CD14-positive monocyte (primary cell): ENCODE measurements at regions not wholly inside any gene's neighbourhood (a gene's known extent, or its start where the extent isn't known, plus 50 kb on each side); places are given as distances from the start of the nearest gene placed in this dataset.
A peak's percentile ranks its signal among the peaks of the same experiment; 100 is the strongest.

Experiments used
- DNase-seq, 3 donors: peaks; one replicate each; pipeline ENCODE4 v3.0.0-alpha.2; 2011 to 2022
- H2AFZ ChIP-seq: 2 replicates; pipeline ENCODE4 v1.6.0; 2012; ENCODE audit warnings: mild to moderate bottlenecking, low read depth, low read length, inconsistent platforms; ENCODE audit not compliant: insufficient read depth, poor library complexity, severe bottlenecking
- H3K27ac ChIP-seq, 2 donors: 1 replicate in 1 of 2; 2 replicates in 1 of 2; pipeline ENCODE4 v1.5.1; 2012 to 2013; ENCODE audit warnings: low read length in 2 of 2, control low read depth in 1 of 2, inconsistent platforms in 1 of 2, low read depth in 1 of 2, mild to moderate bottlenecking in 1 of 2
- H3K27me3 ChIP-seq, 2 donors: one replicate each; pipeline versions ENCODE4 v1.6.0 to v1.6.1; 2011 to 2013; ENCODE audit warnings: low read length in 2 of 2; ENCODE audit not compliant: control insufficient read depth in 2 of 2, insufficient read depth in 2 of 2
- H3K36me3 ChIP-seq, 2 donors: replicated peaks in 1 of 2; 1 replicate in 1 of 2; 2 replicates in 1 of 2; pipeline versions ENCODE4 v1.5.1 to v1.6.1; 2012 to 2013; ENCODE audit warnings: low read length in 2 of 2, control low read depth in 1 of 2, inconsistent platforms in 1 of 2, mild to moderate bottlenecking in 1 of 2; ENCODE audit not compliant: insufficient read depth in 2 of 2, control insufficient read depth in 1 of 2
- H3K4me1 ChIP-seq, 2 donors: 1 replicate in 1 of 2; 2 replicates in 1 of 2; pipeline versions ENCODE4 v1.5.1 to v1.6.1; 2012 to 2013; ENCODE audit warnings: low read length in 2 of 2, control low read depth in 1 of 2, inconsistent platforms in 1 of 2, mild to moderate bottlenecking in 1 of 2, moderate library complexity in 1 of 2; ENCODE audit not compliant: insufficient read depth in 2 of 2, control insufficient read depth in 1 of 2
- H3K4me2 ChIP-seq: replicated peaks from 2 replicates; pipeline ENCODE3; 2012; ENCODE audit warnings: low read length, moderate library complexity, mild to moderate bottlenecking; ENCODE audit not compliant: poor library complexity, severe bottlenecking; ENCODE audit errors: extremely low read depth
- H3K4me3 ChIP-seq, 3 experiments: fragments of 200-600 bp in 1 of 3; sonication (generic) in 1 of 3; replicated peaks in 1 of 3; 1 replicate in 2 of 3; 2 replicates in 1 of 3; pipeline ENCODE4 v1.5.1; 2011 to 2013; ENCODE audit warnings: low read length in 3 of 3, mild to moderate bottlenecking in 3 of 3, control low read depth in 2 of 3, low read depth in 2 of 3, inconsistent platforms in 1 of 3, moderate library complexity in 1 of 3
- H3K79me2 ChIP-seq: 2 replicates; pipeline ENCODE4 v1.6.0; 2012; ENCODE audit warnings: mild to moderate bottlenecking, control low read depth, inconsistent platforms, low read length, moderate library complexity; ENCODE audit not compliant: insufficient read depth
- H3K9ac ChIP-seq: 2 replicates; pipeline ENCODE4 v1.6.0; 2017; ENCODE audit warnings: low read length, mild to moderate bottlenecking; ENCODE audit not compliant: insufficient read depth, poor library complexity, severe bottlenecking
- H3K9me3 ChIP-seq, 2 donors: replicated peaks in 1 of 2; 1 replicate in 1 of 2; 2 replicates in 1 of 2; pipeline versions ENCODE4 v1.5.1 to v1.6.1; 2012 to 2013; ENCODE audit warnings: low read length in 2 of 2, control low read depth in 1 of 2; ENCODE audit not compliant: control insufficient read depth in 1 of 2, insufficient read depth in 1 of 2
- H4K20me1 ChIP-seq: 2 replicates; pipeline ENCODE4 v1.6.0; 2012; ENCODE audit warnings: mild to moderate bottlenecking, low read length, control low read depth, moderate library complexity; ENCODE audit not compliant: insufficient read depth
- H3K27ac Mint-ChIP-seq, 7 donors: one replicate each; pipeline ENCODE4 v1.8.0; 2020; ENCODE audit warnings: mild to moderate bottlenecking in 7 of 7, mixed read lengths in 7 of 7, moderate library complexity in 6 of 7, inconsistent platforms in 2 of 7
- H3K27me3 Mint-ChIP-seq, 3 donors: one replicate each; pipeline ENCODE4 v1.8.0; 2021 to 2022; ENCODE audit warnings: low read depth in 3 of 3, mild to moderate bottlenecking in 3 of 3, mixed read lengths in 3 of 3, moderate library complexity in 3 of 3, inconsistent platforms in 1 of 3
- H3K36me3 Mint-ChIP-seq, 2 donors: one replicate each; pipeline ENCODE4 v1.8.0; 2020; ENCODE audit warnings: mixed read lengths in 2 of 2, inconsistent platforms in 1 of 2, mild to moderate bottlenecking in 1 of 2
- H3K4me1 Mint-ChIP-seq: one replicate; pipeline ENCODE4 v1.8.0; 2020; ENCODE audit warnings: mild to moderate bottlenecking, mixed read lengths
- H3K4me3 Mint-ChIP-seq, 2 donors: one replicate each; pipeline ENCODE4 v1.8.0; 2020; ENCODE audit warnings: mild to moderate bottlenecking in 2 of 2, mixed read lengths in 2 of 2, moderate library complexity in 1 of 2
- H3K9me3 Mint-ChIP-seq, 7 donors: one replicate each; pipeline ENCODE4 v1.8.0; 2020 to 2022; ENCODE audit warnings: mixed read lengths in 7 of 7, mild to moderate bottlenecking in 6 of 7, moderate library complexity in 6 of 7, inconsistent platforms in 2 of 7
- CTCF ChIP-seq: fragments of 200-600 bp; IDR thresholded peaks from one replicate; pipeline ENCODE4 v1.8.0; 2022; ENCODE audit warnings: antibody characterized with exemption, mild to moderate bottlenecking
- WGBS: methylation state at CpG from one replicate; pipeline ENCODE4 v1.1.5; 2013; ENCODE audit warnings: missing lambda C conversion rate; ENCODE audit not compliant: insufficient coverage; 5-methylcytosine and 5-hydroxymethylcytosine counted together
- intact Hi-C, 2 donors: fragments of 100-400 bp; cut with micrococcal nuclease; formaldehyde crosslinking; loops; one replicate each; pipeline versions ENCODE4 v1.15.0 to v1.15.1; 2023

- no peaks in the 10 kb centered on the region for H3K79me2 ChIP-seq
- Mint-ChIP-seq H3K36me3 (no peaks in the 10 kb centered on the region), H3K9me3 (no peaks in the 10 kb centered on the region), H3K4me1 (peaks cover 22% of the 10 kb centered on the region), H3K27me3 (no peaks in the 10 kb centered on the region), H3K4me3 (peak overlapping the region in 1 of 2 donors; percentile 75), H3K27ac (peak overlapping the region in 2 of 7 donors; percentile 33 to 48)
- H3K27me3 ChIP-seq, result no peaks in the 10 kb centered on the region
- H3K4me2 ChIP-seq, result peak overlapping the region; percentile 43
- peaks cover 0 to 3% of the 10 kb centered on the region in 2 donors for H3K4me1 ChIP-seq
- H3K9me3 ChIP-seq, result no peaks in the 10 kb centered on the region
- no peak overlapping the region for H3K27ac ChIP-seq
- H3K4me3 ChIP-seq, result no peak overlapping the region
- no peak overlapping the region for H3K9ac ChIP-seq
- H3K36me3 ChIP-seq, result no peaks in the 10 kb centered on the region
- H2AFZ ChIP-seq, result no peak overlapping the region
- peak; percentile 15 to 33 (median 31) for DNase-seq
- no peak for TF ChIP-seq CTCF
- intact Hi-C loops, result no loop called here
- no peaks in the 10 kb centered on the region for H4K20me1 ChIP-seq
- WGBS, result no CpG with 5 or more reads among the region's 2 CpGs
These were observed 490.4 kb upstream of the FANCL start for GRCh38 chr2:58731488-58731869.

GRCh38 chr2:58730764-58731487 lies 489.8 kb upstream of the FANCL start:
- H3K36me3 Mint-ChIP-seq, result no peaks in the 10 kb centered on the region
- DNase-seq, result no peak
- peak overlapping the region in 1 of 2 donors; percentile 75 for H3K4me3 Mint-ChIP-seq
- no peak for TF ChIP-seq CTCF
- Histone ChIP-seq H2AFZ (no peak overlapping the region), H3K27me3 (no peaks in the 10 kb centered on the region), H3K4me2 (peak overlapping the region; percentile 43), H3K36me3 (no peaks in the 10 kb centered on the region), H3K27ac (no peak overlapping the region), H4K20me1 (no peaks in the 10 kb centered on the region), H3K4me3 (no peak overlapping the region), H3K79me2 (no peaks in the 10 kb centered on the region), H3K4me1 (peaks cover 0 to 3% of the 10 kb centered on the region in 2 donors), H3K9me3 (no peaks in the 10 kb centered on the region), H3K9ac (no peak overlapping the region)
- no peaks in the 10 kb centered on the region for H3K27me3 Mint-ChIP-seq
- intact Hi-C loops, result no loop called here
- H3K9me3 Mint-ChIP-seq, result no peaks in the 10 kb centered on the region
- H3K27ac Mint-ChIP-seq, result peak overlapping the region in 3 of 7 donors; percentile 33 to 48 (median 38)
- WGBS, result 0% methylated on average over 1 of the region's 5 CpGs
- peaks cover 22% of the 10 kb centered on the region for H3K4me1 Mint-ChIP-seq
